ENCODE measurements at regions not wholly inside any gene's neighbourhood (a gene's known extent, or its start where the extent isn't known, plus 50 kb on each side); places are given as distances from the start of the nearest gene placed in this dataset.
"Not testable (repeated sequence)": the region's sequence is repeated elsewhere in the genome, so short reads cannot be mapped to it uniquely, and the experiment has no call there.

DNA sequence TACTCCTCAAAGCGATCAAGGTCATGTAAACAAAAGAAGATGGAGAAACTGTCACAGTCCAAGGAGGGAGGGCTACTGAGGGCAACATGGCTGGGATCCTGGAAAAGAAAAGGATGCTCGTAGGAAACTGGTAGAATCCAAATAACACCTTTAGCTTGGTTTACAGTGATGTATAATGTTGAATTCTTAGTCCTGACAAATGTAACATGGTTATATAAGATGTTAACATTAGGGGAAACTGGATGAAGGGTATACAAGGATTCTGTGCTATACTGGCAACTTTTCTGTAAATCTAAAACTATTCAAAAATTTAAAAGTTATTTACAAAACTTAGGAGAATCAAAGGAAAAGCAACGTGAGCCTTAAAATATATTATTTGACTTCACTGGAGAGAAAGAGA lies 257.0 kb downstream of the TTC32 start:
- no peak for DNase-seq

- no peak for DNase-seq
These were observed 258.7 kb downstream of the TTC32 start for GRCh38 chr2:19643117-19643518.

DNA sequence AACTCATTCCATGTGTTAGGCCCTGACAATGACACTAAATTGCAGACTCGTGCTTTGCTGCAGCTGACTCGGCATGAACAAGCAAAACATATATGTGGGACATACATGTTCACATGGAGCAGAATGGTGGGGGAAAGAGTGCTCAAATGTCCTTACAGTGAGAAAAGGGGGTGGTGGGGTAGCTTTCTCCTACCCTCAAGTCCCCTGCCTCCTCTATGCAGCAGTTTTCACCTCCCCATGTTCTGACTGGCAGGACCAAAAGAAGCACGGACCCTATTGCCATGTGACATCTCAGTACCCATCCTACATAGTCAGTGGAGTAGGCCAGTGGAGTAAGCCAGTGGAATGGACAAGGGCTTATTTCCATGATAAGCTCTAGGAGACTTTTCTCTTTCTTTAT lies 259.3 kb downstream of the TTC32 start:
- no peak for DNase-seq

GRCh38 chr2:19635951-19636510 lies 265.8 kb downstream of the TTC32 start:
- DNase-seq: no peak

DNA sequence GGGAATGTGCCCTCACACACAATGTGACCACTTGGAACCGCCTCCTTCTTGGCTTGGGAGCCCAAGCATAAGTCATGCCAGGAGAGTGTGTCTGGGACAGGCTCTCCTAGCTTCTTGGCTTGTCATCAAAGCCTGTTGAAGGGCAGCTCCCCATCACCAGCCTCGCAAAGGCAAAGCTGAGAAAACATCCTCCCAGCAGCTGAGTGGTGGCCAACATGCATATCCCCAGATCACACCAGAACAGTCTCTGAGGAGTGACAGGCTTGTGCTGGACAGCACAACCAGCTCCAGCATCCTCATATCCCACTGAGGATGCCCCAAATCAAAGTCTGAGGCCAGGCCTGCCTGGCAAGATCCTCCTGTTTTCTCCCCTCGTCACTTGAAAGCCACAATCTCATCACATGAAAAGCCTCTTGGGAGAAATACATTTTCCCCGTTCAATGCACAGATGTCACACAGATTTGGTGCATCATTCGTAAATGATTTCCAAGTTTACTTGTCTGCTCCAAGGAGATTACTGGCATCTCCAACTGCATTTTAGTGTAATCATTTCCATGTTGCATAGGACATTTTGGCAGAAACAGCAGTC lies 269.3 kb downstream of the TTC32 start:
- DNase-seq: no peak

GRCh38 chr2:19631871-19632270 lies 269.9 kb downstream of the TTC32 start:
- DNase-seq: no peak

DNA sequence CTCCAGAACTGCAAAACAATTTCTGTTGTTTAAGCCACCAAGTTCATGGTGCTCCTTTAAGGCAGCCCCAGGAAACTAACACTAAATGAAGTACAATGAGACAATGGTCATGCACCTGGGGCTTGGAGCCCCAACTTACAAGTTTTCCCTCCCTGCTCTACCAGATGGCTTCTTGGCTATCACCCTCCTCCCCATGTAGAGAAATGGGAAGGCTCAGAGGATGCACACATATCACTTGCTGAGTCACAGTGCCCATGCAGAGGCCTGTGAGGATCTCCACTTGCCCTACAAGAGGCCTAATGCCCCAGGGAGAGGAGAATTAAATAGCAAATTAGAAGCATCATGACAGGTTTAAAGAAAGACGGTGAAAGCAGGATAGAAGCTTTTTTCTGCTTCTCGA lies 270.9 kb downstream of the TTC32 start:
- no peak for DNase-seq

- no peak for DNase-seq
These were observed 268.9 kb upstream of the OSR1 start for GRCh38 chr2:19627359-19627758.

- DNase-seq: no peak
These were observed 265.1 kb upstream of the OSR1 start for GRCh38 chr2:19623488-19623887.

DNA sequence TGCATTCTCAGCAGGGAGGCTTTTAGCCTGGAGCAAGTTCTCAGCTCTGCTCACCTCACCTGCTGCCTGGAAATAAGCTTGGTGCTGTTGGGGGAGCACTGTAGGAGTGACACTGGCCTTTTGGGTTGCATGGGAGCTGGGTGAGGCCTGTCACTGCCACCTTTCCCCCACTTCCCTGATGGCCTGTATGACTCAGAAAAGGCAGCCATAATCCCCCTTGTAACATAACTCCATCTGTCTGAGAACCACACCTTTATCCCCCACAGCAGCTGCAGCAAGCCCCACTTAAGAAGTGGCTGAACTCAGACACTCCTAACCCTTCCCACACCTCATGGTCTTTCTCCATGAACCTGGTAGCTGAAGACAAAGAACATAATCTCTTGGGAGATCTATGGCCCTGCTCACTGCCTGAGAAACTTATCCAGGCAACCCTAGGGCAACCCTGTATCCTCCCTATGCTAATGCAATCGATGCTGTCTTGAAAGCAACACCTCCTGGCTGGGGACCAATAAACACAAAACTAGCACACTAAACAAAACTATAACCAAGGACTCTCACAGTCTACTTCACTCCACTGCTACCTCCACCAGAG lies 258.9 kb upstream of the OSR1 start:
- no peak for DNase-seq

- DNase-seq: not testable (repeated sequence)
These were observed 257.0 kb upstream of the OSR1 start for GRCh38 chr2:19615402-19615801.

- no peak for DNase-seq
These were observed 255.6 kb upstream of the OSR1 start for GRCh38 chr2:19614066-19614465.

- DNase-seq: no peak
These were observed 253.3 kb upstream of the OSR1 start for GRCh38 chr2:19611491-19612332.

- no peak for DNase-seq
These were observed 250.8 kb upstream of the OSR1 start for GRCh38 chr2:19609266-19609665.

- no peak for DNase-seq
These were observed 249.7 kb upstream of the OSR1 start for GRCh38 chr2:19607931-19608771.

- no peak for DNase-seq
These were observed 249.0 kb upstream of the OSR1 start for GRCh38 chr2:19607400-19607799.

DNA sequence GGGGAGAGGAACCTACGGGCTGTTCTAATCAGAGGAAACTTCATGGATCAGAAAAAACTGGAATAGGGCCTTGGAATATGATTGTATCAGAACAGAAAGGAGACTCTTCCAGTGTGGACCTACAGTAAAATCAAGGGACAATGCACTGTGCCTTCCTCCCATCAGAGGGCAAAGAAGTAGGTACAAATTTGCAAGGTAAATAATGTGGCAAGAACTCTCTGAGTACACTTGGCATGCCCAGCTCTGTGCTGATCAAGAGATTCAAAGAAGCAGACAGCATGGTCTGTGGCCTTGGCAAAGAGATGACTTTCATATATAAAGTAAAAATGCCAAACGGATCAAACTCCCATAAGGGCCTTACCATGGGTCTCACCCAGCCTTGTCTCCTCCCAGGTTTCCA lies 242.6 kb upstream of the OSR1 start:
- DNase-seq: no peak

- DNase-seq: no peak
These were observed 242.1 kb upstream of the OSR1 start for GRCh38 chr2:19600506-19600905.

- DNase-seq: no peak
These were observed 240.5 kb upstream of the OSR1 start for GRCh38 chr2:19598971-19599370.

- DNase-seq: no peak
These were observed 233.8 kb upstream of the OSR1 start for GRCh38 chr2:19592197-19592596.

DNA sequence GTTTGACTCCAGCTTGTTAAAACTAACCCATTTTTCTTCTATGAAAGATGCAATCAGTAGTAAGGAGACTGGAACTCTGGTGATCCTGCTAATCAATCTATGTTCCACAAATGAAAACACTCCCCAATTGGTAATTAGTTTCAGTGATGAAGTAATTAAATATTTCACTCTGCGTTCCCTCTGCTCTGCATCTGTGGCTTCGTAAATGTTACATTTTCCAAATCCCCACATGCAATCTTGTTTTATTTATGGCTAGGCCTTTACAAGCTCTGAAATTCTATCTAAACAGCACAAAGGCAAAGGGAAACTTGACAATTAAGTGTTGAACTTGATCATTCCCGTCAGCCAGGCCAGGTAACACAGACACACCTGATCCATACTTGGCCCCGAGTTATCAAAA lies 231.4 kb upstream of the OSR1 start:
- no peak for DNase-seq

DNA sequence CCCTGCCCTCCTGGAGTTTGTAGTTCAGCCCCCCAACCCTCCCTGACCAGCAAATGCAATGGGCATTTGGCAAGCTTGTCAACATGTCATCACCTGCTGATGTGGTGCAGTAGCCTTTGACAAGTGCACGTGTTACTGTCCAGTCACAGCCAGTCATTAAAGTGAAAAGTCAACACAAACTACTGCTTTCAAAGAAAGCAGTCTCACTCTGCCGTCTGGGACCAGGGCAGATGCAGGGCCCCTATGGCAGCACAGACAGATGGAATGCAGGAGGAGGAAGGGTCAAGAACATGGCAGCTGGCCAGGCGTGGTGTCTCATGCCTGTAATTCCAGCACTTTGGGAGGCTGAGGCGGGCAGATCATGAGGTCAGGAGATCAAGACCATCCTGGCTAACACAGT lies 222.4 kb upstream of the OSR1 start:
- no peak for DNase-seq

DNA sequence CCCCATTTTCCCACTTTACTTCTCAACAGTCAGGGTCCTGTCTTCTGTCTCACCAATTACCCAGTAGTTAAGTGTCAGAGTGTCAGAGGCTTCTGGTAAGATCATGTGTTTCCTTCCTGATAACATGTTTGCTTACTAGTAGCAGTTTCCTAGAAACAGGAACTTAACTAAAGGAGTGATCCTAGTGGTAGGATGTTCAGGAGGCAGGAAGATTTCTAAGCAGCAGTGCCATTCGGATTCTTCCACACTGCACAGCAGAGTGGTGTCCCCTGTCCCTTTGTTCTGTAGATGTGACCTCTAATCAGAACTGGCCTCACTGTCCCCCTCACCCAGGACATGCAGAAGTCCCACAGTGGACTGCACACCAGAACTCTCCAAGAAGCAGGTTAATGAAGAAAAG lies 221.8 kb upstream of the OSR1 start:
- DNase-seq: no peak
